ENCODE measurements at regions not wholly inside any gene's neighbourhood (a gene's known extent, or its start where the extent isn't known, plus 50 kb on each side); places are given as distances from the start of the nearest gene placed in this dataset.

- no peak for TF ChIP-seq ZBTB5 (IDR thresholded peaks at IDR 0.05)
- TF ChIP-seq ZNF766 (CRISPR knock-in tag; conservative IDR thresholded peaks at IDR 0.05): no peak
- no peak for TF ChIP-seq CTCF (IDR thresholded peaks at IDR 0.05 in 2 of 3, conservative IDR thresholded peaks at IDR 0.05 in 1 of 3; ENCODE audit: insufficient read depth in 2 of 3, low read depth in 1 of 3, low read length in 3 of 3)
- TF ChIP-seq POLR2A (conservative IDR thresholded peaks at IDR 0.05): no peak
- TF ChIP-seq PHF8 (IDR thresholded peaks at IDR 0.05; ENCODE audit: borderline replicate concordance, low read length): no peak
- TF ChIP-seq ATF2 (CRISPR knock-in tag; IDR thresholded peaks at IDR 0.05): no peak
- TF ChIP-seq RNF219 (CRISPR knock-in tag; IDR thresholded peaks at IDR 0.05): no peak
- no peak for TF ChIP-seq POLR2AphosphoS5 (IDR thresholded peaks at IDR 0.05; ENCODE audit: control insufficient read depth, insufficient read depth, low read depth, low read length)
- TF ChIP-seq ZKSCAN1 (IDR thresholded peaks at IDR 0.05; ENCODE audit: low read depth, low read length): no peak
Measured at GRCh38 chr4:12595986-12596385, 888.2 kb downstream of the RAB28 start.

Measured in K562 (cell line).